Body of pancreas (tissue), 4 donors: ENCODE measurements at regions not wholly inside any gene's neighbourhood (a gene's known extent, or its start where the extent isn't known, plus 50 kb on each side); places are given as distances from the start of the nearest gene placed in this dataset.

ENCODE experiments used
- CTCF ChIP-seq, 7 experiments: fragments of 450-650 bp in 4 of 7; fragments of 200-600 bp in 3 of 7; sonication (generic) in 3 of 7; IDR thresholded peaks; one replicate each; pipeline ENCODE4 v1.5.1; 2016 to 2019; ENCODE audit warnings: antibody characterized with exemption in 7 of 7
- POLR2A ChIP-seq, 3 donors: fragments of 450-650 bp; IDR thresholded peaks; one replicate each; pipeline ENCODE4 v1.6.1; 2016; ENCODE audit warnings: antibody characterized with exemption in 3 of 3, mild to moderate bottlenecking in 2 of 3

GRCh38 chr9:16191691-16192402 is 639.0 kb downstream of the CCDC171 start:
- TF ChIP-seq CTCF (IDR thresholded peaks at IDR 0.05) (peak; percentile 43 to 57 (median 52)), POLR2A (IDR thresholded peaks at IDR 0.05) (no peak)
